Stimulated activated CD8-positive, alpha-beta memory T cell treated with anti-CD3 and anti-CD28 coated beads, Interleukin-12 subunit alpha, Interleukin-12 subunit beta, amount 100 ng/mL, for 24 hours (primary cell): ENCODE measurements at regions not wholly inside any gene's neighbourhood (a gene's known extent, or its start where the extent isn't known, plus 50 kb on each side); places are given as distances from the start of the nearest gene placed in this dataset.

Source experiments
- DNase-seq: peaks from one replicate; pipeline ENCODE4 v3.0.0-alpha.2; 2020; ENCODE audit errors: extremely low read depth

- no peak for DNase-seq
Observed at GRCh38 chr12:127334912-127335644, 931.9 kb upstream of the TMEM132C start.

- no peak for DNase-seq
Observed at GRCh38 chr12:127336416-127336815, 930.6 kb upstream of the TMEM132C start.

DNA sequence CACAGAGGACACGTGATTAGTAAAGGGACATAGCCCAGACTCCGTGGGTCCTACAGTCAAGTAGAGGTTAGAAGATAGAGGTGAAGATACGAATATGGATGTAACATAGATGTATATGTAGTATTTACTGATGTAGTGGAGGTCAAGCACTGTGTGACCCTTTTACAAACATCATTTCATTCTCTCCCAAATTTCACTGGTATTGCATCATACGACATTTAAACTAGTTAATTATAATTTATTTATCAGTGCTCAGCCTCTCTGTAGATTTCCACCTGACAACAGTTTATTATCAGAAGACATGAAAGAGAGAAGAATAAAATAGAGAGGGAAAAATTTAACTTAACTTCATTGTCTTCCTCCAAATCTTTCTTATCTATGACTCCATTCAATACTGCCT, 927.9 kb upstream of the TMEM132C start:
- no peak for DNase-seq

DNA sequence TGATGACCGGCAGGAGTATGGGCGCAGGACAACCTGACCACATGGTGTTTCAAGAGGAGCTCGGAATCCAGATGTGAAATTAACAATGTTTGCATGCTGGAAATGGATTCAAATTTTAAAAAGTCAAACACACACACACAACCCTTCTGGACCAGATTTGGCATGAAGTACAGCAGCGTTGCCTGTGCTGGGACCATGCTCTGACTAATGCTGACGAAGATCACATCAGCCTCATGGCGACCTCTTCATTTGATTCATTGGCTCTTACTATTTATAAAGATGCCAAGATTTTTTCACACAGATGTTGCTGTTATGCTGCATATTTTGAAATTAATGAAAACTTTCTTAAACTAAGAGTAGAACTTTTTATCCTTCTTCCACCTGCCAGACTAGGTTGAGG, 926.6 kb upstream of the TMEM132C start:
- DNase-seq: no peak

DNA sequence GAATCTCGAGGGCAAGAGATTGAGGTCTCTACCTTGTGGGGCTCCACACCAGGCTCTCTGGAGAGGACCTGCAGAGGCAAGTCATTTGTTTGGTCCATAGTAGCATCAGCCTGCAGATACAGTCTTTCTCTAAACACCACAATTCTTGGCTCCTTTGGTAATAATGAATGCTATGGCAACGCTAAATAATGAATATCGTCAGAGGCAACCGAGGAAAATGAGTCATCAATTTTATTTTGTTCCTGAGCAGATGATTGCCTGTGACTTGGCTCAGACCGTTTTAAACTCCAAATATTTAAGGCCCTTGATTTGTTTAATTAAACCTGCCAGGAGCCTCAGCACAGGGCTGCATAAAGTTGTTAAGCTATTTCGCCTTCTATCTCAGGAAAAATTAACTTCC, 924.1 kb upstream of the TMEM132C start:
- no peak for DNase-seq

DNA sequence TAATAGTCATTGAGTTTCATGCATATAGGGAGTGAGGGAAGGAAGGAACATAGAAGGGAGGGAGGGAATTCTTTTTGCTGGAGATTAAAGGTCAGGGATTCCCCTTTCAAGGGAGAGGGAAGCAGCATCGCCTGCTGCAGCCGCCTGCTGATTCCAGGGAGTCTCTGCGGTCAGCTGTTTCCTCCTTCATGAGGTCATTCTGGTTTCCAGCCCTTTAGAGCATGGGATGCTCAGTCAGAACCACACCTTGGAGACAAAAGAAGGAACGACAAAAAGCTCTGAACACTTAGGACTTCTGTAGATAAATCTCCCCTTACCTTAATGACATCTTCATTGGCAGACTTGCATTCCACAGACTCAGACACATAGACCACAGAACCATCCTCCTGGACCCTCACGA, 923.0 kb upstream of the TMEM132C start:
- no peak for DNase-seq

DNA sequence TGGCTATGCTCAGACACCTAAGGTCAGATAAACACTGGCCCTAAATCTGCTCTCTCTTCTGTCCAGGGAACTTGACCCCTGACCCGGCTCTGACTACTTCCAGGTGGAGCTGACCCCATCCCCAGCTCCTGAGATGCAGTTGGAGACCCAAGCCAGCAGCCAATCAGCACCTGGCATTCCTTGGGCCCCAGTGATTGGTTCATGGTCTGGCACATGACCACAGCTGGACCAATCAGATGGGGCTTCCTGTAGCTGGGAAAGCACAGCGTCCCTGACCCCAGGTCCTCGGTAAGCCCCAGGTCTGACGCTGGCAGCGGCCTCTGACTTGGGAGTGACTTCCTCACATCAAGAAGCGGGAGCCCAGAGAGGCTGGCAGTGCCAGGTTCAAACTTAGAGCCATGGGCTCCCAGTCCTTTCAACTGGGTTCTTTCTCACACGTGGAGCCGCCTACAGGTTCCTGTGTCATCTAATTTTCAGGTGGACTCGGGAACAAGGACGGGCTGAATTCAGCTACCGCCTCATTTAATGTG, 915.4 kb upstream of the TMEM132C start:
- no peak for DNase-seq

GRCh38 chr12:127355061-127355841, 911.7 kb upstream of the TMEM132C start:
- no peak for DNase-seq

DNA sequence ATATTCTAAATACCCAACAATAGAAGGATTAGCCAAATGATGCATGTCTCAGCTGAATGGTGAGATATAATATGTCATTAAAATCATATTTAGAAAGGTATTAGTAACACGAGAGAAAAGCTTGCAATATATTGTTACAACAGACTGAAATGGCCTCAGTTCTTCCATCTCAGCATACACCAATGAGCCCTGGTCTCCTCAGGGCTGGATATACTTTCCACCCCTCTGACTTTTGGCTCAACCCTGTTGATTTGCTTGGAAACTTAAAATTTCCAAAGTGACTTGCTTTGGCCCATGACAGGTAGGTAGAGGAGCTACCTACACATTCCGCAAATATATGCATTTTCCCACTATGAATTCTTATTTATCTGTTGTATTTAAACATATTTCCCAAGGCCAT, 908.1 kb upstream of the TMEM132C start:
- DNase-seq: no peak

GRCh38 chr12:127360580-127360979, 906.4 kb upstream of the TMEM132C start:
- no peak for DNase-seq

- no peak for DNase-seq
Observed at GRCh38 chr12:127362121-127362520, 904.8 kb upstream of the TMEM132C start.

DNA sequence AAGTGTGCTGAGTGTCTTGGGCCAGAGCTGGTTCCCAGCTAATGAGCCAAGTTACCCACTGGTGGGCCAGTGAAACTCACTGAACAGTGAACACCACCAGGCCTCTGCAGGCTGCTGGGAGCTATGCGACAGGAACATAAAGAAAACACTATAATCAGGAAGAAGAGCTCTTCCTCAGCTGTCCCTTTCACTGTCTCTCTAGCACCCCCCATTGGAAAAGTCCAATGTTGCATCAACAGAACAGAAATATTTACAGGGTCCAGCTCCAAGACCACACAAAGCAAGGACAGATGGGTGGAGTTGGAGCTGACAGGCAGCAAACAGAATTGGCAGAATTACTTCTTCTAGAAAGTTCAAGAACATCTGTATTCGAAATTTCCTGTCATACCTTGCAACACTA, 903.6 kb upstream of the TMEM132C start:
- DNase-seq: no peak

GRCh38 chr12:127373559-127373958, 893.4 kb upstream of the TMEM132C start:
- no peak for DNase-seq

DNA sequence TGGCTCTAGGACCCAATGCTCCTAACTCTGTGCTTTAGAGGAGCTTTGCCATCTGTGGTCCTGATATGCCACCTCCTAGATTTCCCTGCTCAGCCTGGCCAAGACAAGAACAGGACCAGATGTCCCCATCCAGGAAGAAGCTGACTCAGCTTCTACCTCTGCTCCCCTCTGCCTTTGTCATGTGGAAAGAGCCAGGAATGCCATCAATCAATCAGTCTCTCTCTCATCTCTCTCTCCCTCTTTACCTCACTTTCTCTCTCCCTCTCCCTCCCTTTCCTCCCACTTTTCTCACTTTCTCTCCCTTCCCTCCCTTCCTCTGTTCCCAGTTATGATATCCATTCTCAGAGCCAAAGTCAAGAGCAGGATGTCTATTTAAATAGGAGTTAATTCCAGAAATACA, 892.5 kb upstream of the TMEM132C start:
- no peak for DNase-seq

GRCh38 chr12:127381043-127381668, 885.8 kb upstream of the TMEM132C start:
- DNase-seq: peak; percentile 3

DNA sequence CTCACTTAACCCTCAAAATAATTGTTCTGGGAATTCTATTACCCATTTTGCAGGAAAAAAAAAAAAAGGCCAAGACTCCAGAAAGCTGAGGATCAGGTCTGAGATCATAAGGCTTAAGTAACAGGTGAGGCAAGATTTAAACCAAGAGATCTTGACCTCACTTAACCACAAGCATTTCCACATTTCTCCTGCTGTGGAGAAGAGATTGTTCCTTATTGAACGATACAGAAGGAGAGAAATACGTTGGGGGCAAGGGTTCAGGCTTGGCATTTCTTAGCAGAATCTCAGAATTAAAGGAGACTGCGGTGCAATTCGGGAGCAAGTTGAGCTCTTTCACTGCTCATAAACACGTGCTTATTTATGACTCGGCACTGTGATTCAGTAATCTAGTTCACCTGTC, 885.3 kb upstream of the TMEM132C start:
- no peak for DNase-seq

GRCh38 chr12:127383281-127383680, 883.7 kb upstream of the TMEM132C start:
- DNase-seq: no peak

GRCh38 chr12:127386723-127387122, 880.2 kb upstream of the TMEM132C start:
- DNase-seq: no peak

DNA sequence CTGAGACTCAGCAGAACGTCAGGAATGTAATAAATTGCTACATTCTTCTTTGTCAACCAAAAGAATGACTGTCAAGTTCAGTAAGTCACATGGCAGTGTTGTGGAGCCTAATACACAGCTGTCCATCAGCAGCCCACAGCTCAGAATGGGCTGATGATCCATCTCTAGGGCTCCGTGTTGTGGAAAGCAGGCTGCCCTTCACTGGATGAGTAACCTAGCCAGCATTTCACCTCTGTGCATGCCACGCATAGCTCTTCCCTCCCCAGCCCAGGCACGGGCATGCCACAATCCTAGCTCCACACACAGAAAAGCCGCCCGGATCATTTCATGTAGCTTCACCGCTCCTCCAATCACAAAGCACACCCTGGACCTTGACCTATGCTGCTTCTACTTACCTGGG, 878.0 kb upstream of the TMEM132C start:
- DNase-seq: no peak

GRCh38 chr12:127389923-127390322, 877.0 kb upstream of the TMEM132C start:
- no peak for DNase-seq

- DNase-seq: no peak
Observed at GRCh38 chr12:127393465-127393864, 873.5 kb upstream of the TMEM132C start.

DNA sequence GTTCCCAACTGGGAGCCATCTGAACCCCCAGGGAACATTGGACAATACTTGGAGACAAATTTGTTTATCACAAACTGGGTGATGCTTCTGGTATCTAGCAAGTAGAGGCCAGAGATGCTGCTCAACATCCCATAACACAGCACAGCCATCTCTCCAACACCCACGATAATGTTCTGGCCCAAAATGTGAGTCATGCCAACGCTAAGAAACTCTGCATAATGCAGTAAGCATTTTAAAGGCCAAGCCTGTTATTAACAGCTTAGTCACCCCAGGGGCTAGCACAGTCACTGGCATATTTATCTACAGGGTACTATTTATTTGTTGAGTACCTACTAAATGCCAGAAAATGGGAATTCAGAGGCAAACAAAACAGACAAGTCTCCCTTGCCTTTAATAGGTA, 873.1 kb upstream of the TMEM132C start:
- DNase-seq: no peak

DNA sequence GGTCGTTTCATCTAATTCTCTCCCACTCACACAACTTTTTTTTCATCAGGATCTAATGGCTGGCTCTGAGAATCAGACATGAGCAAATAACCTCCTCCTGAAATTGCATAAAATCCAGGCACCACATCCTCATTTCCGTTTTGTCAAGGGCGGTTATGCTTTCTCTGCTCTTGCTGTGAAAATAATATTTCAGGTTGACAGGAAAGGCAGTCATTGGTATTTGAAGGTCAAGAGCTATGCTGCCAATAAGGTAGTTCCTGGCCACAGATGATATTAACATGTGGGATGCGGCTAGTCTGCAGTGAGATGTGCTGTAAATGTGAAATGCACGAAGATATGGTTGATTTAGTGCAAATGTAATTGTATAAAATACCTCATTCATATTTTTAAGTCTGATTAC, 870.2 kb upstream of the TMEM132C start:
- DNase-seq: no peak
